ENCODE measurements at regions not wholly inside any gene's neighbourhood (a gene's known extent, or its start where the extent isn't known, plus 50 kb on each side); places are given as distances from the start of the nearest gene placed in this dataset.
"Not testable (repeated sequence)": the region's sequence is repeated elsewhere in the genome, so short reads cannot be mapped to it uniquely, and the experiment has no call there.

GRCh38 chr5:99029172-99029571 lies 100.4 kb upstream of the CHD1 start:
- no peak for ATAC-seq (ENCODE audit: insufficient read depth, low FRiP score)
- no peaks in the 10 kb centered on the region for H3K27me3 ChIP-seq (ENCODE audit: control insufficient read depth in 3 of 3, insufficient read depth in 3 of 3, low read length in 2 of 3)
- peaks cover 0 to 11% (median 4%) of the 10 kb centered on the region in 5 donors for H3K4me1 ChIP-seq (ENCODE audit: control insufficient read depth in 5 of 5, insufficient read depth in 5 of 5, low read length in 5 of 5)
- 89 to 95% methylated on average over 1 of the region's 1 CpG for WGBS, 2 donors
- no peak overlapping the region for H3K27ac ChIP-seq (ENCODE audit: low read depth in 1 of 2, low read length in 1 of 2)
- H3K4me3 ChIP-seq: no peak overlapping the region
- TF ChIP-seq, protein P1, sequence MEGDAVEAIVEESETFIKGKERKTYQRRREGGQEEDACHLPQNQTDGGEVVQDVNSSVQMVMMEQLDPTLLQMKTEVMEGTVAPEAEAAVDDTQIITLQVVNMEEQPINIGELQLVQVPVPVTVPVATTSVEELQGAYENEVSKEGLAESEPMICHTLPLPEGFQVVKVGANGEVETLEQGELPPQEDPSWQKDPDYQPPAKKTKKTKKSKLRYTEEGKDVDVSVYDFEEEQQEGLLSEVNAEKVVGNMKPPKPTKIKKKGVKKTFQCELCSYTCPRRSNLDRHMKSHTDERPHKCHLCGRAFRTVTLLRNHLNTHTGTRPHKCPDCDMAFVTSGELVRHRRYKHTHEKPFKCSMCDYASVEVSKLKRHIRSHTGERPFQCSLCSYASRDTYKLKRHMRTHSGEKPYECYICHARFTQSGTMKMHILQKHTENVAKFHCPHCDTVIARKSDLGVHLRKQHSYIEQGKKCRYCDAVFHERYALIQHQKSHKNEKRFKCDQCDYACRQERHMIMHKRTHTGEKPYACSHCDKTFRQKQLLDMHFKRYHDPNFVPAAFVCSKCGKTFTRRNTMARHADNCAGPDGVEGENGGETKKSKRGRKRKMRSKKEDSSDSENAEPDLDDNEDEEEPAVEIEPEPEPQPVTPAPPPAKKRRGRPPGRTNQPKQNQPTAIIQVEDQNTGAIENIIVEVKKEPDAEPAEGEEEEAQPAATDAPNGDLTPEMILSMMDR (IDR thresholded peaks at IDR 0.05; ENCODE audit: control extremely low read depth, extremely low read depth): no peak
- DNase-seq: no peak
- no peaks in the 10 kb centered on the region for H3K36me3 ChIP-seq (ENCODE audit: control insufficient read depth in 4 of 4, insufficient read depth in 4 of 4, low read length in 4 of 4)
- H3K9me3 ChIP-seq (ENCODE audit: control insufficient read depth in 4 of 4, insufficient read depth in 3 of 4, low read length in 3 of 4): no peaks in the 10 kb centered on the region
- no peak overlapping the region for H3K9ac ChIP-seq (ENCODE audit: insufficient read depth in 1 of 2, low read length in 2 of 2)

DNA sequence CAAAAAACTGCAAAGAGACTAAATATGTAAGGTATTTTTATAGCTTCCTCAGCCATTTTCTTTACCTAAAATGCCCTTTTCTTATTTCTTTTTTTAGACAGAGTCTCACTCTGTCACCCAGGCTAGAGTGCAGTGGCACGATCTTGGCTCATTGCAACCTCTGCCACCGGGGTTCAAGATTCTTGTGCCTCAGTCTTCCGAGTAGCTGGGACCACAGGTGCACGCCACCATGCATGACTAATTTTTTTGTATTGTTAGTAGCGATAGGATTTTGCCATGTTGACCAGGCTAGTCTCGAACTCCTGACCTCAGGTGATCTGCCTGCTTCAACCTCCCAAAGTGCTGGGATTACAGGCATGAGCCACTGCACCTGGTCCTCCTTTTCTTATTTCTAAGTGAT lies 99.4 kb upstream of the CHD1 start:
- not testable (repeated sequence) for H3K27ac ChIP-seq (ENCODE audit: low read depth in 1 of 2, low read length in 1 of 2); H3K36me3 ChIP-seq (ENCODE audit: control insufficient read depth in 4 of 4, insufficient read depth in 4 of 4, low read length in 4 of 4); H3K27me3 ChIP-seq (ENCODE audit: control insufficient read depth in 3 of 3, insufficient read depth in 3 of 3, low read length in 2 of 3); DNase-seq; H3K4me3 ChIP-seq; H3K9me3 ChIP-seq (ENCODE audit: control insufficient read depth in 4 of 4, insufficient read depth in 3 of 4, low read length in 3 of 4); ATAC-seq (ENCODE audit: insufficient read depth, low FRiP score); H3K9ac ChIP-seq (ENCODE audit: insufficient read depth in 1 of 2, low read length in 2 of 2)
- peaks cover 0 to 11% (median 4%) of the 10 kb centered on the region in 5 donors for H3K4me1 ChIP-seq (ENCODE audit: control insufficient read depth in 5 of 5, insufficient read depth in 5 of 5, low read length in 5 of 5)
- WGBS, 2 donors: 89 to 91% methylated on average over 6 of the region's 6 CpGs

DNA sequence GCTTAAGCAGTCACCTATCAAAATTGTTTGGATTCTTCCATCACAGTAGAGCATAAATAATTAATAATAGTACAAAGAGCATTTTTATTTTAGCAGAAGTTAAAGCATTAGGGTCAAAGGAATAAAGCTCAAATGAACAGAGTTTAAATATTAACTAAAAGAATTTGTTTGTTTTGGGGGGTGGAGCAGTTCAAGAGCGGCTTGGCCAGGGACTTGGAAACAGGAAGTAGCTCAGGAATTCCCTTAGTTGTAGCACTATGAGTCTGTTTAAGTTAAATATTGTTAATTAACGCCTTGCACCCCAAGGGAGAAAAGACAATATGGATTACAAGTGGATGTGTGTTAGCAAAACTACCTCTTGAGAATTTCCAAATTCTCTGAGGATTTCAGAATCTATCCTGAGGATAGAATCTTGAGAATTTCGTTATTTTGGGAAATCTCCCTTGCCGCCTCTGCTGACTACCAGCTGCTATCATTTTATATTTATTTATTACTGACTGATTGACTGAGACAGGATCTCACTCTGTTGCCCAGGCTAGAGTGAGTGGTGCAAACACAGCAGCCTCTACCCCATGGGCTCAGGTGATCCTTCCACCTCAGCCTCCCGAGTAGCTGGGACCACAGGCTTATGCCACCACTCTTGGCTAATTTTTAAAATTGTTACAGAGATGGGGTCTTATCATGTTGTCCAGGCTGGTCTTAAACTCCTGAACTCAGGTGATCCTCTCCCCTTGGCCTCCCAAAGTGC lies 96.7 kb upstream of the CHD1 start:
- no peaks in the 10 kb centered on the region for H3K36me3 ChIP-seq (ENCODE audit: control insufficient read depth in 4 of 4, insufficient read depth in 4 of 4, low read length in 4 of 4)
- WGBS, 2 donors: 49% methylated on average over 5 of the region's 5 CpGs
- H3K4me3 ChIP-seq: no peak overlapping the region
- DNase-seq: peak; percentile 36 to 71 (median 46)
- peaks cover 0 to 4% (median 0%) of the 10 kb centered on the region in 5 donors for H3K4me1 ChIP-seq (ENCODE audit: control insufficient read depth in 5 of 5, insufficient read depth in 5 of 5, low read length in 5 of 5)
- peak overlapping the region in 1 of 2 donors; percentile 9 for H3K9ac ChIP-seq (ENCODE audit: insufficient read depth in 1 of 2, low read length in 2 of 2)
- TF ChIP-seq, protein P1 (IDR thresholded peaks at IDR 0.05; ENCODE audit: control extremely low read depth, extremely low read depth): no peak
- no peaks in the 10 kb centered on the region for H3K9me3 ChIP-seq (ENCODE audit: control insufficient read depth in 4 of 4, insufficient read depth in 3 of 4, low read length in 3 of 4)
- ATAC-seq (ENCODE audit: insufficient read depth, low FRiP score): peak; percentile 42
- no peaks in the 10 kb centered on the region for H3K27me3 ChIP-seq (ENCODE audit: control insufficient read depth in 3 of 3, insufficient read depth in 3 of 3, low read length in 2 of 3)
- peak overlapping the region in 1 of 2 donors; percentile 33 for H3K27ac ChIP-seq (ENCODE audit: low read depth in 1 of 2, low read length in 1 of 2)

DNA sequence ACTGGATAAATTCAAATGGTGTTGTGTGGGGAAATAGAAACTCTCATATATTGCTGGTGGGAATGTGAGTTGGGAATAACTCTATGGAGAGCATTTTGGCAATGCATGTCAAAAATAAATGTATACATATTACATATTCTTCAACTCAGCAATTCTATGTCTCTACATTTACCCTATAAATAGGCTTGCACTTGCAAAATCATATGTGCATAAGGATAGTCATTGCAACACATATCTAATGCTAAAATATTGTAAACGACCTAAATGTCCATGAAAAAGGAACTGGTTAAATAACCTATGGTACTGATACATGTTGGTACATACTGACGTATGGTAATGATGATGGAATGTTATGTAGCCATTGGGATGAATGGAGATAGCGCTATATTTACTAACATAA lies 94.5 kb upstream of the CHD1 start:
- peaks cover 0 to 4% (median 0%) of the 10 kb centered on the region in 5 donors for H3K4me1 ChIP-seq (ENCODE audit: control insufficient read depth in 5 of 5, insufficient read depth in 5 of 5, low read length in 5 of 5)
- H3K9me3 ChIP-seq (ENCODE audit: control insufficient read depth in 4 of 4, insufficient read depth in 3 of 4, low read length in 3 of 4): no peaks in the 10 kb centered on the region
- no peak overlapping the region for H3K4me3 ChIP-seq
- H3K27ac ChIP-seq (ENCODE audit: low read depth in 1 of 2, low read length in 1 of 2): no peak overlapping the region
- DNase-seq (no peak), ATAC-seq (ENCODE audit: insufficient read depth, low FRiP score) (no peak)
- TF ChIP-seq, protein P1 (IDR thresholded peaks at IDR 0.05; ENCODE audit: control extremely low read depth, extremely low read depth): no peak
- H3K9ac ChIP-seq (ENCODE audit: insufficient read depth in 1 of 2, low read length in 2 of 2): no peak overlapping the region
- WGBS, 2 donors: 52 to 76% methylated on average over 3 of the region's 3 CpGs
- H3K36me3 ChIP-seq (ENCODE audit: control insufficient read depth in 4 of 4, insufficient read depth in 4 of 4, low read length in 4 of 4): no peaks in the 10 kb centered on the region
- no peaks in the 10 kb centered on the region for H3K27me3 ChIP-seq (ENCODE audit: control insufficient read depth in 3 of 3, insufficient read depth in 3 of 3, low read length in 2 of 3)

Measured in lung (tissue), 11 donors.